ENCODE measurements at regions not wholly inside any gene's neighbourhood (a gene's known extent, or its start where the extent isn't known, plus 50 kb on each side); places are given as distances from the start of the nearest gene placed in this dataset.

DNA sequence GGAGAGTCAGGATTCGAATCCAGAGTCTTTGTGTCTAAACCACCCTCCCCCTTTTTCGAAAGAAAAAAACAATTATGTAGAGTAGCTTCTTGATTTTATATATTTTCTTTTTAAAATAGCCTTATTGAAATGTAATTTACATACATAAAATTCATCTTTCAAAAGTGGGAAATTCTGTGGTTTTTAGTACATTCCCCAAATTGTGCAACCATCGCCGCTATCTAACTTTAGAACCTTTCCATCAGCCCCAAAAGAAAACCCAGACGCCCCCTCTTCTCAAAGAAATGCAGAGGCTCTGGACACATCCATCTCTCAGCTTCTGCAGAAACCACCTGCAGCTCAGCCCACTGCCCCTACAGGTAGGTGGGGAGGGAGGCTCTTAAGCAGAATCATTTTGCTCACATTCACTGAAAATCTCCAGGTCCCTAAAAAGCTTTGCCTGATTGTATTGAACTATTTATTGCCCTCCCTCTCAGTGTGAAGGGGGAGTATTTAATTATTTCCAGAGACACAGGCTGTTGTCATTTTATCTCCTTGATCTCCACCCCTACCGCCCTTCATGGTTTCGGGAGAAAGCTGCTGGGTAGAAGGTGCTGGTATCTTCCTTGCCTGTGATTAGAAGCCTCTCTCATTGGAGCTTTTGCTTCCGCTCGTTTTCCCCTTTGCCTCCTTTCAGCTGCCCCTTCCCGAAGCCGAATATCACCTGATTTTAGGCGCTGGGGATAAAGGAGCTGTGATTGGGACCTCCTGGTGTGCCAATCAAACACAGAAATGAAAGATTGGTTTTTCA is 68.7 kb upstream of the KCNG1 start:
- H3F3A ChIP-seq (ENCODE audit: insufficient read depth): no peaks in the 10 kb centered on the region
- H3K79me2 ChIP-seq (ENCODE audit: insufficient read depth, low read length): no peaks in the 10 kb centered on the region
- H3K4me3 ChIP-seq (ENCODE audit: insufficient read depth, low read length, poor library complexity, severe bottlenecking): no peak overlapping the region
- no peaks in the 10 kb centered on the region for H3K36me3 ChIP-seq (ENCODE audit: low read length)
- TF ChIP-seq EZH2phosphoT487 (conservative IDR thresholded peaks at IDR 0.05; ENCODE audit: low read length): no peak
- TF ChIP-seq, protein P1, sequence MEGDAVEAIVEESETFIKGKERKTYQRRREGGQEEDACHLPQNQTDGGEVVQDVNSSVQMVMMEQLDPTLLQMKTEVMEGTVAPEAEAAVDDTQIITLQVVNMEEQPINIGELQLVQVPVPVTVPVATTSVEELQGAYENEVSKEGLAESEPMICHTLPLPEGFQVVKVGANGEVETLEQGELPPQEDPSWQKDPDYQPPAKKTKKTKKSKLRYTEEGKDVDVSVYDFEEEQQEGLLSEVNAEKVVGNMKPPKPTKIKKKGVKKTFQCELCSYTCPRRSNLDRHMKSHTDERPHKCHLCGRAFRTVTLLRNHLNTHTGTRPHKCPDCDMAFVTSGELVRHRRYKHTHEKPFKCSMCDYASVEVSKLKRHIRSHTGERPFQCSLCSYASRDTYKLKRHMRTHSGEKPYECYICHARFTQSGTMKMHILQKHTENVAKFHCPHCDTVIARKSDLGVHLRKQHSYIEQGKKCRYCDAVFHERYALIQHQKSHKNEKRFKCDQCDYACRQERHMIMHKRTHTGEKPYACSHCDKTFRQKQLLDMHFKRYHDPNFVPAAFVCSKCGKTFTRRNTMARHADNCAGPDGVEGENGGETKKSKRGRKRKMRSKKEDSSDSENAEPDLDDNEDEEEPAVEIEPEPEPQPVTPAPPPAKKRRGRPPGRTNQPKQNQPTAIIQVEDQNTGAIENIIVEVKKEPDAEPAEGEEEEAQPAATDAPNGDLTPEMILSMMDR (IDR thresholded peaks at IDR 0.05; ENCODE audit: insufficient read depth, low read length, poor library complexity, severe bottlenecking): no peak
- H3K9me3 ChIP-seq (ENCODE audit: insufficient read depth, low read length): no peaks in the 10 kb centered on the region
- H2AFZ ChIP-seq (ENCODE audit: low read depth, low read length, severe bottlenecking): no peak overlapping the region
- H4K20me1 ChIP-seq (ENCODE audit: low read depth, low read length): no peaks in the 10 kb centered on the region
- H3K4me2 ChIP-seq (ENCODE audit: low read depth, low read length, poor library complexity, severe bottlenecking): no peak overlapping the region
- H3K9me2 ChIP-seq (replicated peaks; ENCODE audit: insufficient read depth, low read length): no peaks in the 10 kb centered on the region
- no peak overlapping the region for H3K9ac ChIP-seq (ENCODE audit: low read length)
- no peak overlapping the region for H3K27ac ChIP-seq (ENCODE audit: low read depth, low read length)
- H3K27me3 ChIP-seq (ENCODE audit: low read length): no peaks in the 10 kb centered on the region

DNA sequence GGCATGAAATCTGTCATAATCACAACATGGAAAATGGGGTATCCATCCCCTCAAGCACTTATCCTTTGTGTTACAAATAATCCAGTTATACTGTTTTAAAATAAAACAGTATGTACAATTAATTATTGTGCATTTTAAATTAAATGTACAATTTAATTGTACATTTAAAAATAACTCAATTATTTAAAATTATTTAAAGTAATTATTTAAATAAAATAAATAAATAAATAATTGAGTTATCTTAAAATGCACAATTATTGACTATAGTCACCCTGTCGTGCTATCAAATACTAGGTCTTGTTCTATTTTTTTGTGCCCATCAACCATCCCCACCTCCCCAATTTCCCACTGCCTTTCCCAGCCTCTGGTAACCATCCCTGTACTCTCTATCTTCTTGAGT is 66.9 kb upstream of the KCNG1 start:
- no peak overlapping the region for H3K9ac ChIP-seq (ENCODE audit: low read length)
- TF ChIP-seq, protein P1 (IDR thresholded peaks at IDR 0.05; ENCODE audit: insufficient read depth, low read length, poor library complexity, severe bottlenecking): no peak
- no peak for TF ChIP-seq EZH2phosphoT487 (conservative IDR thresholded peaks at IDR 0.05; ENCODE audit: low read length)
- no peak overlapping the region for H3K4me3 ChIP-seq (ENCODE audit: insufficient read depth, low read length, poor library complexity, severe bottlenecking)
- no peaks in the 10 kb centered on the region for H4K20me1 ChIP-seq (ENCODE audit: low read depth, low read length)
- H3K36me3 ChIP-seq (ENCODE audit: low read length): no peaks in the 10 kb centered on the region
- H3K27ac ChIP-seq (ENCODE audit: low read depth, low read length): no peak overlapping the region
- H3K27me3 ChIP-seq (ENCODE audit: low read length): no peaks in the 10 kb centered on the region
- no peak overlapping the region for H3K4me2 ChIP-seq (ENCODE audit: low read depth, low read length, poor library complexity, severe bottlenecking)
- H3K9me3 ChIP-seq (ENCODE audit: insufficient read depth, low read length): no peaks in the 10 kb centered on the region
- no peaks in the 10 kb centered on the region for H3K9me2 ChIP-seq (replicated peaks; ENCODE audit: insufficient read depth, low read length)
- H3K79me2 ChIP-seq (ENCODE audit: insufficient read depth, low read length): no peaks in the 10 kb centered on the region
- no peaks in the 10 kb centered on the region for H3F3A ChIP-seq (ENCODE audit: insufficient read depth)
- H2AFZ ChIP-seq (ENCODE audit: low read depth, low read length, severe bottlenecking): no peak overlapping the region

DNA sequence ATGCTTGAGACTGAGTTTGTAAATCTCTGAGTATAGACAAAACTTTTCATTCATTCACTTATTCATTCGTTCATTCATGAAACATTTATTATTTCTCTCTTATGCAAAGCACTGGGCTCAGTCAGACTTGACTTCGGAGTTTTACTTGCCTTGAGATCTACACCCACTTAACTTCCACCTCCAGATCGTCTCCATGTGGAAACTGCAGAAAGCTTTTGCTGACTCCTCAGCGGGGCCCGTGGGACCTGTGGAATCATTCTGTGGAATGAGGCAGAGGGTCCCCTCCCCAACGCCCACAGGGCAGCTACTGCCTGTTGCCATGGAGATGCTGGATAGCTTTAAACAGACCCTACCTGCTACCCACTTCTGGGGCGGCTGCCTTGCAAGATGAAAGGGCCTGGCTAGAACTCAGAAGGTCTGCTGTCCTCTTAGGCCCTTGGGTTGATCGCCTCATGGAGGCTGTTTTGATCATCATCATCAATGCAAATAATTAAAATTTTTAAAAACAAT is 66.4 kb upstream of the KCNG1 start:
- Histone ChIP-seq H3K27ac (ENCODE audit: low read depth, low read length) (no peak overlapping the region), H2AFZ (ENCODE audit: low read depth, low read length, severe bottlenecking) (no peak overlapping the region), H3K9me3 (ENCODE audit: insufficient read depth, low read length) (no peaks in the 10 kb centered on the region), H3K27me3 (ENCODE audit: low read length) (no peaks in the 10 kb centered on the region), H3K36me3 (ENCODE audit: low read length) (no peaks in the 10 kb centered on the region), H3K9ac (ENCODE audit: low read length) (no peak overlapping the region), H3K4me3 (ENCODE audit: insufficient read depth, low read length, poor library complexity, severe bottlenecking) (no peak overlapping the region), H3K9me2 (replicated peaks; ENCODE audit: insufficient read depth, low read length) (no peaks in the 10 kb centered on the region), H4K20me1 (ENCODE audit: low read depth, low read length) (no peaks in the 10 kb centered on the region), H3F3A (ENCODE audit: insufficient read depth) (no peaks in the 10 kb centered on the region), H3K4me2 (ENCODE audit: low read depth, low read length, poor library complexity, severe bottlenecking) (no peak overlapping the region), H3K79me2 (ENCODE audit: insufficient read depth, low read length) (no peaks in the 10 kb centered on the region)
- TF ChIP-seq, protein P1 (IDR thresholded peaks at IDR 0.05; ENCODE audit: insufficient read depth, low read length, poor library complexity, severe bottlenecking): no peak

Measured in SU-DHL-6 (cell line).